ENCODE measurements at regions not wholly inside any gene's neighbourhood (a gene's known extent, or its start where the extent isn't known, plus 50 kb on each side); places are given as distances from the start of the nearest gene placed in this dataset.

GRCh38 chr1:60987904-60988303, 94.5 kb upstream of the NFIA start:
- Histone ChIP-seq H3K36me3 (ENCODE audit: insufficient read depth, low read length) (no peaks in the 10 kb centered on the region), H3K27me3 (ENCODE audit: insufficient read depth, low read depth, low read length) (no peaks in the 10 kb centered on the region), H3K79me2 (replicated peaks; ENCODE audit: insufficient read depth, low read length) (no peaks in the 10 kb centered on the region), H3K27ac (ENCODE audit: low read length) (no peak overlapping the region), H2AFZ (ENCODE audit: low read depth, low read length) (no peak overlapping the region), H4K20me1 (ENCODE audit: insufficient read depth) (no peaks in the 10 kb centered on the region), H3K4me3 (ENCODE audit: low read length) (no peak overlapping the region), H3K9me2 (ENCODE audit: insufficient read depth, low read length) (no peaks in the 10 kb centered on the region), H3K9ac (ENCODE audit: low read length) (no peak overlapping the region), H3K9me3 (ENCODE audit: low read length) (no peaks in the 10 kb centered on the region), H3F3A (ENCODE audit: insufficient read depth, low read length, poor library complexity, severe bottlenecking) (no peaks in the 10 kb centered on the region), H3K4me2 (ENCODE audit: low read length) (no peak overlapping the region)
- TF ChIP-seq MXI1 (conservative IDR thresholded peaks at IDR 0.05; ENCODE audit: poor library complexity, severe bottlenecking): no peak
- TF ChIP-seq TAF1 (IDR thresholded peaks at IDR 0.05; ENCODE audit: low read depth): no peak
- TF ChIP-seq CTCF (IDR thresholded peaks at IDR 0.05; ENCODE audit: poor library complexity, severe bottlenecking): no peak
- TF ChIP-seq EZH2 (IDR thresholded peaks at IDR 0.05; ENCODE audit: borderline replicate concordance, insufficient read depth, low read length, poor library complexity, severe bottlenecking): no peak
- TF ChIP-seq SMC3 (conservative IDR thresholded peaks at IDR 0.05; ENCODE audit: poor library complexity): no peak
- TF ChIP-seq RAD21 (conservative IDR thresholded peaks at IDR 0.05): no peak
- TF ChIP-seq POLR2AphosphoS5 (IDR thresholded peaks at IDR 0.05): no peak
- TF ChIP-seq REST (IDR thresholded peaks at IDR 0.05; ENCODE audit: borderline replicate concordance): no peak
- no peak for TF ChIP-seq EP300 (conservative IDR thresholded peaks at IDR 0.05; ENCODE audit: poor library complexity, severe bottlenecking)

- no peak overlapping the region for H2AFZ ChIP-seq (ENCODE audit: low read depth, low read length)
- TF ChIP-seq EP300 (conservative IDR thresholded peaks at IDR 0.05; ENCODE audit: poor library complexity, severe bottlenecking): no peak
- TF ChIP-seq REST (IDR thresholded peaks at IDR 0.05; ENCODE audit: borderline replicate concordance): no peak
- no peak for TF ChIP-seq MXI1 (conservative IDR thresholded peaks at IDR 0.05; ENCODE audit: poor library complexity, severe bottlenecking)
- TF ChIP-seq SMC3 (conservative IDR thresholded peaks at IDR 0.05; ENCODE audit: poor library complexity): no peak
- no peak for TF ChIP-seq TAF1 (IDR thresholded peaks at IDR 0.05; ENCODE audit: low read depth)
- TF ChIP-seq RAD21 (conservative IDR thresholded peaks at IDR 0.05): no peak
- TF ChIP-seq CTCF (IDR thresholded peaks at IDR 0.05; ENCODE audit: poor library complexity, severe bottlenecking): no peak
Observed at GRCh38 chr1:60984062-60984799, 98.1 kb upstream of the NFIA start.

More at GRCh38 chr1:60984062-60984799, 98.1 kb upstream of the NFIA start:
- no peaks in the 10 kb centered on the region for H3F3A ChIP-seq (ENCODE audit: insufficient read depth, low read length, poor library complexity, severe bottlenecking)
- no peaks in the 10 kb centered on the region for H3K79me2 ChIP-seq (replicated peaks; ENCODE audit: insufficient read depth, low read length)
- no peaks in the 10 kb centered on the region for H3K9me3 ChIP-seq (ENCODE audit: low read length)
- no peak overlapping the region for H3K9ac ChIP-seq (ENCODE audit: low read length)
- no peak overlapping the region for H3K4me2 ChIP-seq (ENCODE audit: low read length)
- H3K27ac ChIP-seq (ENCODE audit: low read length): no peak overlapping the region
- H3K4me3 ChIP-seq (ENCODE audit: low read length): no peak overlapping the region
- no peaks in the 10 kb centered on the region for H3K27me3 ChIP-seq (ENCODE audit: insufficient read depth, low read depth, low read length)
- H3K9me2 ChIP-seq (ENCODE audit: insufficient read depth, low read length): no peaks in the 10 kb centered on the region
- H4K20me1 ChIP-seq (ENCODE audit: insufficient read depth): no peaks in the 10 kb centered on the region
- no peaks in the 10 kb centered on the region for H3K36me3 ChIP-seq (ENCODE audit: insufficient read depth, low read length)
